ENCODE measurements at regions not wholly inside any gene's neighbourhood (a gene's known extent, or its start where the extent isn't known, plus 50 kb on each side); places are given as distances from the start of the nearest gene placed in this dataset.

DNA sequence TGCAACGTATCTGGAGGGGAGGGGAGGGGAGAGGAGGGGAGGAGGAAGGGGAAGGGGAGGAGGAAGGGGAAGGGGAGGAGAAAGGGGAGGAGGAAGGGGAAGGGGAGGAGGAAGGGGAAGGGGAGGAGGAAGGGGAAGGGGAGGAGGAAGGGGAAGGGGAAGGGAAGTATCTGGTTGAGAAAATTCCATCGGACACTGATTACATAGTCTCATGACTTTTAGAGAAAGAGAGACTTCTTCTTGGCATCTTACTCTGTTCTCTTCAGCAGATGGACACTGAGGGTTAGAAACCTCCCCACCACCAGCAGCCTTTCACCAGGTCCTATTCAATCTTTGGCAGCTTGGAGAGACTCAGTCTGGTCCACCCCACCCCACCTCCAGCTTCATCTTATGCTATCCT is 296.3 kb downstream of the TNS1 start:
- POLR2A ChIA-PET, result no interaction called here
- no peaks in the 10 kb centered on the region for H3K4me1 ChIP-seq (ENCODE audit: control insufficient read depth in 2 of 2, insufficient read depth in 2 of 2, low read length in 2 of 2)
- Mint-ChIP-seq H3K27ac (no peak overlapping the region), H3K4me3 (no peak overlapping the region), H3K4me1 (no peaks in the 10 kb centered on the region), H3K27me3 (peaks cover 41% of the 10 kb centered on the region), H3K9me3 (ENCODE audit: insufficient read depth) (no peaks in the 10 kb centered on the region)
- no peaks in the 10 kb centered on the region for H3K9me3 ChIP-seq (ENCODE audit: control extremely low read depth in 1 of 3, control insufficient read depth in 2 of 3, insufficient read depth in 1 of 3, low read length in 2 of 3)
- CTCF ChIA-PET, result no interaction called here
- H4K20me1 ChIP-seq (ENCODE audit: control insufficient read depth, insufficient read depth, low read length, poor library complexity, severe bottlenecking), result no peaks in the 10 kb centered on the region
- no peak overlapping the region for H3K27ac ChIP-seq (ENCODE audit: low read length in 2 of 2)
- H2AFZ ChIP-seq (ENCODE audit: insufficient read depth, low read depth, low read length, poor library complexity, severe bottlenecking), result no peak overlapping the region
- no CpG with 5 or more reads among the region's 2 CpGs for WGBS (ENCODE audit: insufficient coverage)
- no peaks in the 10 kb centered on the region for H3K79me2 ChIP-seq (ENCODE audit: control insufficient read depth, insufficient read depth, low read length)
- DNase-seq (no peak), ATAC-seq (ENCODE audit: low read depth) (no peak)
- no peak overlapping the region for H3K4me2 ChIP-seq (replicated peaks; ENCODE audit: low read depth, low read length, poor library complexity, severe bottlenecking)
- TF ChIP-seq, protein P1, sequence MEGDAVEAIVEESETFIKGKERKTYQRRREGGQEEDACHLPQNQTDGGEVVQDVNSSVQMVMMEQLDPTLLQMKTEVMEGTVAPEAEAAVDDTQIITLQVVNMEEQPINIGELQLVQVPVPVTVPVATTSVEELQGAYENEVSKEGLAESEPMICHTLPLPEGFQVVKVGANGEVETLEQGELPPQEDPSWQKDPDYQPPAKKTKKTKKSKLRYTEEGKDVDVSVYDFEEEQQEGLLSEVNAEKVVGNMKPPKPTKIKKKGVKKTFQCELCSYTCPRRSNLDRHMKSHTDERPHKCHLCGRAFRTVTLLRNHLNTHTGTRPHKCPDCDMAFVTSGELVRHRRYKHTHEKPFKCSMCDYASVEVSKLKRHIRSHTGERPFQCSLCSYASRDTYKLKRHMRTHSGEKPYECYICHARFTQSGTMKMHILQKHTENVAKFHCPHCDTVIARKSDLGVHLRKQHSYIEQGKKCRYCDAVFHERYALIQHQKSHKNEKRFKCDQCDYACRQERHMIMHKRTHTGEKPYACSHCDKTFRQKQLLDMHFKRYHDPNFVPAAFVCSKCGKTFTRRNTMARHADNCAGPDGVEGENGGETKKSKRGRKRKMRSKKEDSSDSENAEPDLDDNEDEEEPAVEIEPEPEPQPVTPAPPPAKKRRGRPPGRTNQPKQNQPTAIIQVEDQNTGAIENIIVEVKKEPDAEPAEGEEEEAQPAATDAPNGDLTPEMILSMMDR (IDR thresholded peaks at IDR 0.05), result no peak
- TF ChIP-seq EZH2 (IDR thresholded peaks at IDR 0.05; ENCODE audit: borderline replicate concordance, insufficient read depth, low read depth, low read length, poor library complexity, severe bottlenecking), result no peak
- H3K4me3 ChIP-seq (ENCODE audit: control extremely low read depth in 1 of 5, extremely low read depth in 1 of 5, insufficient read depth in 1 of 5, low read depth in 2 of 5, low read length in 4 of 5), result no peak overlapping the region
- peaks cover 0 to 9% (median 0%) of the 10 kb centered on the region in 4 experiments for H3K27me3 ChIP-seq (replicated peaks in 1 of 4; ENCODE audit: control extremely low read depth in 1 of 4, control insufficient read depth in 3 of 4, insufficient read depth in 4 of 4, low read length in 3 of 4)
- no peaks in the 10 kb centered on the region for H3K36me3 ChIP-seq (replicated peaks in 1 of 2; ENCODE audit: control extremely low read depth in 1 of 2, control insufficient read depth in 1 of 2, extremely low read depth in 1 of 2, insufficient read depth in 2 of 2, low read length in 1 of 2)
- no peak overlapping the region for H3K9ac ChIP-seq (ENCODE audit: low read length)
- intact Hi-C loops (cut with micrococcal nuclease), result no loop called here

DNA sequence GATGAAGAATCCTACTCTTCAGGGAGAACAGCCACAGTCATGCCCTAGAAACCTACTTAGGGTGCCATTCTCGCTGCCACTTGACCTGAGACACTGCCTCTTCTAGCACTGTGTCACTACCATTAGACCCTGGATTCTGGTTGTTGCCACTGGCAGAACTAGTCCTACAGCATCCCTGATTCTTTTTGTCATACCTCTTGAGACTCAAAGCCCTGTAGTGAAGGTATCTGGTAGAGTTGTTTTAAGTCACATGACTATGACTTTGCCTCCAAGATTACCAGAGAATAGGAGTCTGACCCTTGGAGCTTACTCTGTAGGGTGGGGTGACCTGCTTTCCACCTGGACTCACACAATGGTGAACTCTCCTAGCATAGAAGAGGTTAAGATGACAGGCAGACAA is 296.7 kb downstream of the TNS1 start:
- Histone ChIP-seq H4K20me1 (ENCODE audit: control insufficient read depth, insufficient read depth, low read length, poor library complexity, severe bottlenecking) (no peaks in the 10 kb centered on the region), H2AFZ (ENCODE audit: insufficient read depth, low read depth, low read length, poor library complexity, severe bottlenecking) (no peak overlapping the region), H3K27me3 (replicated peaks in 1 of 4; ENCODE audit: control extremely low read depth in 1 of 4, control insufficient read depth in 3 of 4, insufficient read depth in 4 of 4, low read length in 3 of 4) (peaks cover 0 to 9% (median 0%) of the 10 kb centered on the region in 4 experiments), H3K4me2 (replicated peaks; ENCODE audit: low read depth, low read length, poor library complexity, severe bottlenecking) (no peak overlapping the region), H3K9me3 (ENCODE audit: control extremely low read depth in 1 of 3, control insufficient read depth in 2 of 3, insufficient read depth in 1 of 3, low read length in 2 of 3) (no peaks in the 10 kb centered on the region), H3K9ac (ENCODE audit: low read length) (no peak overlapping the region), H3K4me1 (ENCODE audit: control insufficient read depth in 2 of 2, insufficient read depth in 2 of 2, low read length in 2 of 2) (no peaks in the 10 kb centered on the region), H3K4me3 (ENCODE audit: control extremely low read depth in 1 of 5, extremely low read depth in 1 of 5, insufficient read depth in 1 of 5, low read depth in 2 of 5, low read length in 4 of 5) (no peak overlapping the region), H3K36me3 (replicated peaks in 1 of 2; ENCODE audit: control extremely low read depth in 1 of 2, control insufficient read depth in 1 of 2, extremely low read depth in 1 of 2, insufficient read depth in 2 of 2, low read length in 1 of 2) (no peaks in the 10 kb centered on the region), H3K79me2 (ENCODE audit: control insufficient read depth, insufficient read depth, low read length) (no peaks in the 10 kb centered on the region), H3K27ac (ENCODE audit: low read length in 2 of 2) (no peak overlapping the region)
- Mint-ChIP-seq H3K27me3 (peaks cover 41% of the 10 kb centered on the region), H3K4me3 (no peak overlapping the region), H3K4me1 (no peaks in the 10 kb centered on the region), H3K9me3 (ENCODE audit: insufficient read depth) (no peaks in the 10 kb centered on the region), H3K27ac (no peak overlapping the region)
- TF ChIP-seq EZH2 (IDR thresholded peaks at IDR 0.05; ENCODE audit: borderline replicate concordance, insufficient read depth, low read depth, low read length, poor library complexity, severe bottlenecking), result no peak
- TF ChIP-seq, protein P1 (IDR thresholded peaks at IDR 0.05), result no peak
- ChIA-PET CTCF (no interaction called here), POLR2A (no interaction called here)
- DNase-seq (no peak), ATAC-seq (ENCODE audit: low read depth) (no peak)
- intact Hi-C loops (cut with micrococcal nuclease), result no loop called here
- WGBS (ENCODE audit: insufficient coverage), result 90% methylated on average over 1 of the region's 1 CpG
